Liver (tissue), 3 donors: ENCODE measurements at regions not wholly inside any gene's neighbourhood (a gene's known extent, or its start where the extent isn't known, plus 50 kb on each side); places are given as distances from the start of the nearest gene placed in this dataset.

ENCODE experiments used
- ATF3 ChIP-seq: IDR thresholded peaks from 2 replicates; pipeline ENCODE4 v1.6.1; 2016; ENCODE audit warnings: antibody characterized with exemption
- CTCF ChIP-seq: fragments of 150-350 bp; IDR thresholded peaks from 2 replicates; pipeline ENCODE4 v1.5.1; 2017; ENCODE audit warnings: improper control_type of control experiment, low read depth, low read length; ENCODE audit not compliant: missing input control
- EGR1 ChIP-seq, 2 donors: IDR thresholded peaks; 2 replicates each; pipeline ENCODE4 v1.6.1; 2016 to 2018; ENCODE audit warnings: antibody characterized with exemption in 2 of 2, low read depth in 2 of 2
- FOXA1 ChIP-seq: IDR thresholded peaks from 2 replicates; pipeline ENCODE4 v1.6.1; 2016; ENCODE audit warnings: antibody characterized with exemption
- FOXA2 ChIP-seq: IDR thresholded peaks from 2 replicates; pipeline ENCODE4 v1.6.1; 2016; ENCODE audit warnings: antibody characterized with exemption
- GABPA ChIP-seq, 2 donors: IDR thresholded peaks in 1 of 2; conservative IDR thresholded peaks in 1 of 2; 2 replicates each; pipeline ENCODE4 v1.6.1; 2016; ENCODE audit warnings: antibody characterized with exemption in 2 of 2, mild to moderate bottlenecking in 1 of 2, moderate library complexity in 1 of 2
- RAD21 ChIP-seq, 2 donors: IDR thresholded peaks; 2 replicates each; pipeline ENCODE4 v1.6.1; 2016; ENCODE audit warnings: antibody characterized with exemption in 2 of 2, mild to moderate bottlenecking in 2 of 2
- RXRA ChIP-seq, 2 donors: IDR thresholded peaks; 2 replicates each; pipeline ENCODE4 v1.6.1; 2017 to 2018; ENCODE audit warnings: antibody characterized with exemption in 2 of 2, mild to moderate bottlenecking in 1 of 2
- TAF1 ChIP-seq: conservative IDR thresholded peaks from 2 replicates; pipeline ENCODE4 v1.6.1; 2016; ENCODE audit warnings: antibody characterized with exemption, mild to moderate bottlenecking
- YY1 ChIP-seq: IDR thresholded peaks from 2 replicates; pipeline ENCODE4 v1.6.1; 2016; ENCODE audit warnings: antibody characterized with exemption, mild to moderate bottlenecking
- TF ChIP-seq, protein P1 (sequence below): IDR thresholded peaks from 2 replicates; pipeline ENCODE4 v1.6.1; 2016; ENCODE audit warnings: antibody characterized with exemption, mild to moderate bottlenecking
- donor health status: healthy.
- donor health status: healthy.

- TF ChIP-seq CTCF (no peak), FOXA1 (no peak), RAD21 (IDR thresholded peaks at IDR 0.05) (no peak), EGR1 (IDR thresholded peaks at IDR 0.05; ENCODE audit: low read depth in 2 of 2) (no peak), YY1 (no peak), TAF1 (no peak), GABPA (IDR thresholded peaks at IDR 0.05 in 1 of 2, conservative IDR thresholded peaks at IDR 0.05 in 1 of 2) (no peak), ATF3 (no peak), RXRA (IDR thresholded peaks at IDR 0.05) (no peak), FOXA2 (no peak)
- TF ChIP-seq, protein P1, sequence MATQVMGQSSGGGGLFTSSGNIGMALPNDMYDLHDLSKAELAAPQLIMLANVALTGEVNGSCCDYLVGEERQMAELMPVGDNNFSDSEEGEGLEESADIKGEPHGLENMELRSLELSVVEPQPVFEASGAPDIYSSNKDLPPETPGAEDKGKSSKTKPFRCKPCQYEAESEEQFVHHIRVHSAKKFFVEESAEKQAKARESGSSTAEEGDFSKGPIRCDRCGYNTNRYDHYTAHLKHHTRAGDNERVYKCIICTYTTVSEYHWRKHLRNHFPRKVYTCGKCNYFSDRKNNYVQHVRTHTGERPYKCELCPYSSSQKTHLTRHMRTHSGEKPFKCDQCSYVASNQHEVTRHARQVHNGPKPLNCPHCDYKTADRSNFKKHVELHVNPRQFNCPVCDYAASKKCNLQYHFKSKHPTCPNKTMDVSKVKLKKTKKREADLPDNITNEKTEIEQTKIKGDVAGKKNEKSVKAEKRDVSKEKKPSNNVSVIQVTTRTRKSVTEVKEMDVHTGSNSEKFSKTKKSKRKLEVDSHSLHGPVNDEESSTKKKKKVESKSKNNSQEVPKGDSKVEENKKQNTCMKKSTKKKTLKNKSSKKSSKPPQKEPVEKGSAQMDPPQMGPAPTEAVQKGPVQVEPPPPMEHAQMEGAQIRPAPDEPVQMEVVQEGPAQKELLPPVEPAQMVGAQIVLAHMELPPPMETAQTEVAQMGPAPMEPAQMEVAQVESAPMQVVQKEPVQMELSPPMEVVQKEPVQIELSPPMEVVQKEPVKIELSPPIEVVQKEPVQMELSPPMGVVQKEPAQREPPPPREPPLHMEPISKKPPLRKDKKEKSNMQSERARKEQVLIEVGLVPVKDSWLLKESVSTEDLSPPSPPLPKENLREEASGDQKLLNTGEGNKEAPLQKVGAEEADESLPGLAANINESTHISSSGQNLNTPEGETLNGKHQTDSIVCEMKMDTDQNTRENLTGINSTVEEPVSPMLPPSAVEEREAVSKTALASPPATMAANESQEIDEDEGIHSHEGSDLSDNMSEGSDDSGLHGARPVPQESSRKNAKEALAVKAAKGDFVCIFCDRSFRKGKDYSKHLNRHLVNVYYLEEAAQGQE = no peak
These were observed 89.1 kb upstream of the E2F3 start for GRCh38 chr6:20312606-20313005.
